C1 segment of cervical spinal cord (tissue), 14 donors: ENCODE measurements at regions not wholly inside any gene's neighbourhood (a gene's known extent, or its start where the extent isn't known, plus 50 kb on each side); places are given as distances from the start of the nearest gene placed in this dataset.
A peak's percentile ranks its signal among the peaks of the same experiment; 100 is the strongest.
"Not testable (repeated sequence)": the region's sequence is repeated elsewhere in the genome, so short reads cannot be mapped to it uniquely, and the experiment has no call there.

Source experiments
- DNase-seq, 14 donors: peaks; one replicate each; lab custom pipeline; 2025; lab: John Stamatoyannopoulos, UW

DNA sequence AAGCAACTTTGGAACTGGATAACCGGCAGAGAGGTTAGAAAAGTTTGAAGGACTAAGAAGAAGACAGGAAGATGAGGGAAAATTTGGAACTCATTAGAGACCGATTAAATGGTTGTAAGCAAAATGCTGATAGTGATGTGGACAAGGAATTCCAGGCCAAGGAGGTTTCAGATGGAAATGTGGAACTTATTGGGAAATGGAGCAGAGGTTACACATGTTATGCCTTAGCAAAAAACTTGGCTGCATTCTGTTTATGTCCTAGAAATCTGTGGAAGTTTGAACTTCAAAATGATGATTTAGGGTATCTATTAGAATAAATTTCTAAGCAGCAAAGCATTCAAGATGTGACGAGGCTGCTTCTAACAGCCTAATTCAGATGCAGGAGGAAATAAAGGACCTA lies 675.1 kb upstream of the SYT4 start:
- no peak for DNase-seq

DNA sequence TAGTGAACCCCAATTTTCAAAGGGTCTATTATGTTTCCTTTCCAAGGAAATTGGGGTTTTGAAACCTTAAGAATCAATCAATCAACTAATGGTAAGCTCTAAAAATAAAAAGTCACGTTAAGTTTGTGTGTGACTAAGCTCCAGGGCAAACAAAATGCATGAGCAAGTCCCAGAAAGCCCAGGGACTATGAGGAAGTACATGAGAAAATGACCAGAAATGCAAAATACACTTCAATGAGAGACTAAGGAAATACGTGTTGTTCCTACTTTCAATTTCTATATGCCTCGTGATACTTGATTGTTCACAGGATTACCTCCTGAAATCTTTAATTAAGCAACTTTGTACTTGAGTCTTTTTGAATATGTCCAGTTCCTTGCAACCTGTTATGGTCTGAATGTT lies 684.4 kb upstream of the SYT4 start:
- peak in 1 of 14 donors; percentile 0 for DNase-seq

DNA sequence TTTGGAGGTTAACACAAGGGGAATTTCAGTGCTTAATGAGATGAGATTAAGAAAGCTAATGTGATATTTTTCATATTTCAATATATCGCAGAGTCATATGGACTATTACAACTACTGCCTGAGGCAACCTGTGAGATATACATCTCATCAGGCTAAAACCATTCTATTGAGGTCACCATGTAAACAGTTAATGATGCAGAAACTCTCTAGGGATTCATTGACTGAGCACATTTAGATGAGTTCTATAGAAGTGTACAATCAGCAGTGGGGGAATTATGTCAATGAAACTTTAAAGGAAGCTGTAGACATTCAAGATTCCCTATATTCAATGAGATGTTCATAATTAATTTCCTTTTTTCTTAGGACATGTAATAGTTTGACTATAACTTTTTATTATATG lies 687.4 kb upstream of the SYT4 start:
- no peak for DNase-seq

DNA sequence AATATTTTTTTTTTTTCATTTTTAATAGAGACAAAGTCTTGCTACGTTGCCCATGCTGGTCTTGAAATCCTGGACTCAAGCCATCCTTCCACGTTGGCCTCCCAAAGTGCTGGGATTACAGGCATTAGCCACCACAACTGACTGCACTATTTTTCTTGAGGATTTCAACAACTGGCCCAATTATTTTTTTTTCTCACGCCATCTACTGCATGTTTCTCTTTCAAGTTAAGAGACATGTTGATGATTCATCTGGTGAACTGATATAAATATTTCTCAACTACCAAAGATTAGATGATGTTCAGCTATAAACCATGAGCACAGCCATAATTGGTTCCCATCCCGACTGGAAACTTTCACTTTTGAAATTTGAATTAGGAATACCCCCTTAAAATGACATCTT lies 688.4 kb upstream of the SYT4 start:
- DNase-seq = no peak

- DNase-seq = no peak
Observed at GRCh38 chr18:43970656-43971055, 693.4 kb upstream of the SYT4 start.

- no peak for DNase-seq
Observed at GRCh38 chr18:43978174-43978573, 700.9 kb upstream of the SYT4 start.

- no peak for DNase-seq
Observed at GRCh38 chr18:43982582-43982981, 698.1 kb upstream of the SETBP1 start.

DNA sequence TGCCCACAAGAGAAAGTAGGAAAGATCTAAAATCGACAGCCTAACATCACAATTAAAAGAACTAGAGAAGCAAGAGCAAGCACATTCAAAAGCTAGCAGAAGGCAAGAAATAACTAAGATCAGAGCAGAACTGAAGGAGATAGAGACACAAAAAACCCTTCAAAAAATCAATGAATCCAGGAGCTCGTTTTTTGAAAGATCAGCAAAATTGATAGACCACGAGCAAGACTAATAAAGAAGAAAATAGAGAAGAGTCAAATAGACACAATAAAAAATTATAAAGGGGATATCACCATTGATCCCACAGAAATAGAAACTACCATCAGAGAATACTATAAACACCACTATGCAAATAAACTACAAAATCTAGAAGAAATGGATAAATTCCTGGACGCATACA lies 693.6 kb upstream of the SETBP1 start:
- not testable (repeated sequence) for DNase-seq

- DNase-seq = no peak
Observed at GRCh38 chr18:43992741-43993140, 687.9 kb upstream of the SETBP1 start.

DNA sequence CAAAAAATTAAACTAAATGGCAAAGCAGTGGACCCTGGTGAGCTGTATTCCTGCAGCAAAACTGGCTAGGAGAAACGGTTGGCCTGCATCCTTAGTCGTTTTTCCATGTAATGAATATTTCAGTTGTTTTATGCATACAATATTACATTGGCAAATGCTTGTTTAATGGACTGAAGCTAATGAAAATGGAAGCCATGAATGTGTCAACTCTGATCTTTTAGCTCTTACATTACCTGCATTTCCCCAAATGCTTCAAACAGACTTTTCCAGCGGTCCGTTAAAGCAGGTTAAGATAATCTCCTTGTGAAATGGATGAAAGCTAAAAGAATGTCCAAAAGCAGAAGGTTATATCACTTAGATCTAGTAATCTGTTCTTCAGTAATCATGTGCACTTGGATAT lies 686.3 kb upstream of the SETBP1 start:
- no peak for DNase-seq

DNA sequence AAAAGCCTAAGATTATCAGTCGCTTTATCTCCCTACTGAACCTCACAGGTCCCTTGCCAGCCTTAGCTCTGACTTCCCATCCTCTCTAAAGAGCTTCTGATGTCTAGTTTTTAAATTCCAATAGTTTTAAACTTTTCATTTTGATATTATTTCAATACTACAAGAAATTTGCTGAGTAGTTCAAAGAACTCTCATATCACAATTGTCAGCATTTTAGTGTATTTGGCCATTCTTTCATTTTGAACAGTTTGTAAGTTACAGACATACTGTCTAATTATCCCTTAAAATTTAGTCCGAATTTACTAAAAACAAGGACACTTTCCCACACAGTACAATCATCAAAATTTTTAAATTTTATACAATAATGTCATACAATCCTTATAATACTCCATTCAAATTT lies 666.8 kb upstream of the SETBP1 start:
- DNase-seq = no peak

GRCh38 chr18:44025421-44025820 lies 655.3 kb upstream of the SETBP1 start:
- DNase-seq = no peak

DNA sequence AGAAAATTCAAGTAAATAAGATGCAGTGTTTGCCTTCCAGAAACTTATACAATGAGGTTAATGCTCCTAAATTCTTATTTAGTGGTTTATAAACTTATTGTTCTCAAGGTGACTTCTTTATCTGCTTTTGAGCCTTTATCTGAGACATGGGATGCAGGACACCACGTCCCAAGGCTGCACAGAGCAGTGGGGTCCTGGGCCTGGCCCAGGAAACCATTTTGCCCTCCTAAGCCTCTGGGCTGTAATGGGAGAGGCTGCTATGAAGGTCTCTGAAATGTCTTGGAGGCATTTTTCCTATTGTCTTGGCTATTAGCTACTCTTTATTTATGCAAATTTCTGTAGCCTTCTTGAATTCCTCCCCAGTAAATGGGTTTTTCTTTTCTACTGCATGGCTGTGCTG lies 652.6 kb upstream of the SETBP1 start:
- DNase-seq = no peak

DNA sequence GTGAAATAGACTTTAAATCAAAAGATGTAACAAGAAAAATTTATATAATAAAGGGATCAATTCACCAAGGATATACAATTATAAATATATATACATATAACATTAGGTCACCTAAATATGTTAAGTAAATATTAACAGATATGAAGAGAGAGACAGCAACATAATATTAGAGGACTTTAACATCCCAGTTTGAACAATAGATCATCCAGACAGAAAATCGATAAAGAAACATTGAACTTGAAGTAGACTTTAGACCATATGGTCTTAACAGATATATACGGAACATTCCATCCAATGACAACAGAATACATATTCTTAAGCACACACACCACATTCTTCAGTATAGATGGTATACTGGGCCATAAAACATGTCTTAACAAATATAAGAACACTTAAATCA lies 649.6 kb upstream of the SETBP1 start:
- DNase-seq = no peak

DNA sequence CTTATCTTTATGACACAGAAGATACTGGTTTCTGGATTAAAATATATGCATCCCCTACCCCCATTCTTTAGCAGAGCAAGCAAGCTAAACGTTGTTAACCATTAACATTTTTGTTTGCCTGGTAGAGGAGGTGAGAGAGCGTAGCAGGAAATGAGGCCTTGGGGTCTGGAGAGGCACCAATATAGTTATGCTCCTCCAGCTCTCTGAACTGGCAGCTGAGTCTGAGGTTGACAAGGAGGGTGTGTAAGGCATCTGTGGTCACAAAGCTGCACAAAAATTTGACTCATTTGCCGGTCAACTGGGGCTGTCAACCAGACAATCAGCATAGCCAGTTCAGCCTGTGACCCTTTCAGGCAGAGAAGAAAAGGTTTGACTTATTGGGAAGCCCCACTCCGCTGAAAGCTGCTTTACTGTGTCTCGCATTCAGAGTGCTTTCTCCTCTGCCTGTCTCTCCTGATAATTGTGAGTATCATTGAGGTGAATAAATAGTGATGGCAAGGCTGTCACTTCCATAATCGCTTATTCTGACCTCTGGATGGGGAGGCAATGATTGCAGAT lies 647.5 kb upstream of the SETBP1 start:
- DNase-seq = no peak

DNA sequence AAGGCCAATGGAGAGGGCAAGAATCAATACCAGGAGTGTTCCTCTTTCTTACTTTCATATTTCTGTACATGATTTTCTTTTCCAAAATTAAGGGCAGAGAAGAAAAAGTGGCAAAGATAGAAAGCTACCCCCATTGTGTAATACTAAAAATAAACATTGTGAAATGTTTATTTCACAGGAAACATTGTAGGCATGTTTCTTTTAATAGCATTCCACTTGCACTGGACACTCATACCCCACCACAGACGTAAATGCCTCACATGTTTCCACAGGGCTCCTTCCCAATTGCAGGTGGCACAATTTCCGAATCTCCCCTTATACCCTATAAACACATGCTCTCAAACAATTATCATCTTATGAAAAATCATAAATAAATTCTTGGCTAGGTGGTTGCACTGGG lies 645.1 kb upstream of the SETBP1 start:
- no peak for DNase-seq

- DNase-seq = no peak
Observed at GRCh38 chr18:44036501-44036900, 644.2 kb upstream of the SETBP1 start.

DNA sequence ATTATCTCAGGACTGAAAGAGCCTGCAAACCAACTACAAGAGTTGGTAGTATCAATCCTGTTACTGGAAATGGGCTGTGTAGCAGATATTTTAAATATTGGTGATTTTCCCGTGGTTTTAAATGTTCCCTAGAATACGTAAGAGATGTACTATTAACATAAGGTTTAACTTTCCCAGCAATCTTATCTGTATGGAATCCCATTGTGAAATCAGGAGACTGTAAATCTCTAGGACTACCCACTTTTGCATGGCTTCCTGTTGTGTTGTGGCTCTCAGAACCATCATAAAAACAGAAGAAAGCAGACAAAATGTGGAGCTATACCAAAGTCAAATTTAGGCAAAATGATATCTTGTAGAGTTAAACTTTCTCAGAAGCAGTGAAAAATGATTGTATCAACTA lies 641.5 kb upstream of the SETBP1 start:
- DNase-seq = no peak

DNA sequence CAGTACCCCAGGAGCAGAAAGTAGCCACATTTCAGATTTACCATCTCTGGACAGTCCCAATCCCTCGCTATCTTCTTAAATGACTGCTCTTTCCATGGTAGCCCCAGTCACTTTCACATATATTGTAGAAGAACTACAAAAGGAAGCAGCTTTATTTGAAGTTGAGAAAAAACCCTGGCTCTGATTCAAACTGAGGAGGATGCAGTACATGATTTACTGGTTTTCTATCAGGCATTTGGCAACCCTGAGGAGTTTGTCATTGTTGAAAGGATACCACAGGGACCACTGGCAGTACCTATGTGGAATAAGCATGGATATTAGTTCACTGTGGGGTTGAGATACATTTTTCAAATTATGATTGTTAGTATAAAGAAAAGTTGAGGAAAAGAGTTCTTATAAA lies 640.9 kb upstream of the SETBP1 start:
- no peak for DNase-seq

DNA sequence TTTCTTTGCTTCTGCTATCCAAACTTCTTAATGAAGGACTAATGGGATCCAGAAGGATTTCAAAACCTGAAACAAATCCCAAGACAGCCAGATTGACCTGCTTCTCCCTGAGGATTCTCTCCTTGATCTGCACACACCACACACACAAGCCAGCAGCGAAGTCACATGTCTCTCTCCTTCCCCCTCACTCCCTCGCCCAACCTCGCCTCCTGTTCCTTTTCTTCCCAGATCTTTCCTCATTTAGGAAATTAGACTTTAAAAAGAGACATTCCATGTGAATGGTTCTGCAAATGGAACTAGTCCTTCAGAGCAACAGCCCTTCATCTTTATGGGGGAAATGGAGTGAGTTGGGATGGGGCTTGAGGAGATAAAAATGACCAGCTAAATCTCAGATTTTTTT lies 639.1 kb upstream of the SETBP1 start:
- DNase-seq = no peak

- DNase-seq = no peak
Observed at GRCh38 chr18:44041961-44042360, 638.7 kb upstream of the SETBP1 start.

DNA sequence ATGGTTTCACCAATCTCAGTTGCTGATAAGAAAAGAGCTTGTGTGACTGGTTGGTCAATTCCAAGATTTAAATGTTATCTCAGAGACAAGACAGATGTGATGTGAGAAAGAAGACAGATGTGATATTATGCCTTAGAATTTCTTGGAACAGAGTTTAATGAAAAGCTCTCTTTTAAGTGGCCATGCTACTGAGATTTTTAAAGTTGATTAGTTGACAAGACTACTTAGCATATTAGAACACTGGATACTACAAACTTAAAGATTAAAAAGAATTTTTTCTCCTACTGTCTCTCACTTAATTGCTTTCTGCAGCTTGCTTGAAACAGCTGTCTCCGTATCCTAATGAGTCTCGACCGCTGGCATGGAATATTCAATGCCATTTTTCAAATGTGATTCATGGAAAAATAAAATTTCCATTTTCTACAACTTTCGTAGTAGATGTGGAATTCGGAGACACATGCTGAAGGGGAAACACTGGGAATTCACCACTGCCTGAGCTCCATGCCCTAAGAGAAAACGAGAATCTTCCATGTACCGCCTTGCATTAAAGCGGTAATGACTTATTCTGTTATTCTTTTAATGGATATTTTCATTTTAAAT lies 634.2 kb upstream of the SETBP1 start:
- DNase-seq = no peak

GRCh38 chr18:44047585-44047984 lies 633.1 kb upstream of the SETBP1 start:
- no peak for DNase-seq

GRCh38 chr18:44048435-44048834 lies 632.3 kb upstream of the SETBP1 start:
- no peak for DNase-seq
